ENCODE measurements at regions not wholly inside any gene's neighbourhood (a gene's known extent, or its start where the extent isn't known, plus 50 kb on each side); places are given as distances from the start of the nearest gene placed in this dataset.

- peak; percentile 73; the same call in 1 of the 2 replicates for TF ChIP-seq REST (IDR thresholded peaks at IDR 0.05; ENCODE audit: borderline replicate concordance)
- no peak for TF ChIP-seq REST (CRISPR knock-in tag; IDR thresholded peaks at IDR 0.05; ENCODE audit: low read depth)
- TF ChIP-seq SAP30 (IDR thresholded peaks at IDR 0.05; ENCODE audit: borderline replicate concordance, insufficient read depth, low read depth, low read length, poor library complexity, severe bottlenecking) = no peak
- no peak for TF ChIP-seq ZNF431 (CRISPR knock-in tag; IDR thresholded peaks at IDR 0.05)
- TF ChIP-seq BACH1 (tag; IDR thresholded peaks at IDR 0.05) = no peak; the same call in 1 of the 2 replicates
- TF ChIP-seq HDAC2 (IDR thresholded peaks at IDR 0.05) = no peak
- peak in 1 of 3 experiments; percentile 17 for TF ChIP-seq YY1 (IDR thresholded peaks at IDR 0.05; ENCODE audit: borderline replicate concordance in 1 of 3, control insufficient read depth in 1 of 3, extremely low read depth in 1 of 3, insufficient read depth in 3 of 3, insufficient read length in 1 of 3, insufficient replicate concordance in 2 of 3, low read depth in 1 of 3, low read length in 2 of 3)
- TF ChIP-seq ETV1 (tag; conservative IDR thresholded peaks at IDR 0.05; ENCODE audit: low read depth) = no peak
- TF ChIP-seq ZNF124 (CRISPR knock-in tag; IDR thresholded peaks at IDR 0.05) = no peak
- no peak for TF ChIP-seq CAMTA2 (CRISPR knock-in tag; conservative IDR thresholded peaks at IDR 0.05)
- TF ChIP-seq FOXM1 (IDR thresholded peaks at IDR 0.05; ENCODE audit: low read depth) = no peak
- TF ChIP-seq FOXM1 (CRISPR knock-in tag; IDR thresholded peaks at IDR 0.05; ENCODE audit: low read depth) = no peak
- TF ChIP-seq TEAD2 (tag; IDR thresholded peaks at IDR 0.05) = no peak
- TF ChIP-seq JUND (IDR thresholded peaks at IDR 0.05; ENCODE audit: borderline replicate concordance, low read depth, low read length) = peak; percentile 38; the same call in 1 of the 2 replicates
- peak; percentile 67; the same call in 1 of the 3 replicates for TF ChIP-seq JUND (tag; IDR thresholded peaks at IDR 0.05; ENCODE audit: borderline replicate concordance, low read depth, low read length)
- TF ChIP-seq FOXK2 (conservative IDR thresholded peaks at IDR 0.05 in 1 of 2, IDR thresholded peaks at IDR 0.05 in 1 of 2; ENCODE audit: low read depth in 2 of 2) = peak in 1 of 2 experiments; percentile 61; a peak in 2 of 4 replicates
- no peak for TF ChIP-seq CHAMP1 (IDR thresholded peaks at IDR 0.05)
Measured at GRCh38 chr1:70509996-70510876, 99.2 kb downstream of the CTH start (continued).

All from K562 (cell line).